Endothelial cell of umbilical vein (primary cell): ENCODE measurements at regions not wholly inside any gene's neighbourhood (a gene's known extent, or its start where the extent isn't known, plus 50 kb on each side); places are given as distances from the start of the nearest gene placed in this dataset.

Experiments used
- BruUV-seq: library from RNA; stranded (reverse); fragments of 400-500 nt; replicated peaks from 2 replicates; lab custom pipeline; 2021; lab: Mats Ljungman, UMichigan
- CTCF ChIA-PET: fragments of 300-600, 350-600 bp; sonication (Branson Sonifier 250); formaldehyde crosslinking; loops from one replicate; lab custom pipeline; 2021; ENCODE audit warnings: antibody characterized with exemption, inconsistent platforms; lab: Charles Lee
- POLR2A ChIA-PET: fragments of 300-600, 350-600 bp; sonication (Branson Sonifier 250); formaldehyde crosslinking; loops from one replicate; lab custom pipeline; 2021; ENCODE audit warnings: antibody characterized with exemption, inconsistent platforms; lab: Charles Lee
- DNase-seq: peaks from one replicate; pipeline ENCODE4 v3.0.0-alpha.2; 2011; ENCODE audit warnings: low read depth, low spot score
- FAIRE-seq: peaks from 2 replicates; lab custom pipeline; 2011; peaks lifted over from hg19 to GRCh38; lab: Jason Lieb, UNC
- H2AFZ ChIP-seq: 2 replicates; pipeline ENCODE4 v1.6.0; 2012; ENCODE audit warnings: low read depth, low read length, control low read depth, inconsistent platforms
- H3K27ac ChIP-seq: 2 replicates; pipeline ENCODE4 v1.5.1; 2011; ENCODE audit warnings: low read depth, mild to moderate bottlenecking, control low read depth, low read length, moderate library complexity; ENCODE audit not compliant: insufficient read depth
- H3K27me3 ChIP-seq, 2 experiments: 2 replicates each; pipeline versions ENCODE4 v1.6.0 to v1.6.1; 2011; ENCODE audit warnings: low read length in 2 of 2, mixed read lengths in 1 of 2; ENCODE audit not compliant: control insufficient read depth in 2 of 2, insufficient read depth in 2 of 2
- H3K36me3 ChIP-seq, 2 experiments: 2 replicates in 1 of 2; 3 replicates in 1 of 2; pipeline ENCODE4 v1.5.1; 2011; ENCODE audit warnings: low read length in 2 of 2, mild to moderate bottlenecking in 1 of 2, moderate library complexity in 1 of 2; ENCODE audit not compliant: control insufficient read depth in 2 of 2, insufficient read depth in 2 of 2; ENCODE audit errors: extremely low read depth in 1 of 2
- H3K4me1 ChIP-seq: 3 replicates; pipeline ENCODE4 v1.5.1; 2011; ENCODE audit warnings: mild to moderate bottlenecking, low read length; ENCODE audit not compliant: control insufficient read depth, insufficient read depth; ENCODE audit errors: extremely low read depth
- H3K4me2 ChIP-seq: 2 replicates; pipeline ENCODE4 v1.6.1; 2011; ENCODE audit warnings: low read length, control low read depth, mixed read lengths; ENCODE audit not compliant: insufficient read depth
- H3K4me3 ChIP-seq, 3 experiments: fragments of 200-600 bp in 1 of 3; sonication (generic), shearing (Covaris generic) in 1 of 3; replicated peaks in 1 of 3; 2 replicates each; pipeline ENCODE4 v1.5.1; 2011 to 2016; ENCODE audit warnings: control low read depth in 3 of 3, low read length in 3 of 3, mild to moderate bottlenecking in 2 of 3, inconsistent platforms in 1 of 3, low read depth in 1 of 3, moderate library complexity in 1 of 3; ENCODE audit not compliant: insufficient read depth in 1 of 3
- H3K79me2 ChIP-seq: 2 replicates; pipeline ENCODE4 v1.6.0; 2012; ENCODE audit warnings: low read length, inconsistent platforms; ENCODE audit not compliant: control insufficient read depth, insufficient read depth
- H3K9ac ChIP-seq: replicated peaks from 2 replicates; pipeline ENCODE3; 2011; ENCODE audit warnings: low read length, control low read depth; ENCODE audit not compliant: insufficient read depth; ENCODE audit errors: extremely low read depth
- H3K9me1 ChIP-seq: replicated peaks from 3 replicates; pipeline ENCODE4 v1.6.0; 2011; ENCODE audit warnings: mild to moderate bottlenecking, low read length; ENCODE audit not compliant: control insufficient read depth, insufficient read depth; ENCODE audit errors: extremely low read depth
- H3K9me3 ChIP-seq: replicated peaks from 2 replicates; pipeline ENCODE4 v1.5.1; 2012; ENCODE audit warnings: low read length, inconsistent platforms; ENCODE audit not compliant: control insufficient read depth, insufficient read depth
- H4K20me1 ChIP-seq: replicated peaks from 2 replicates; pipeline ENCODE3; 2011; ENCODE audit warnings: mild to moderate bottlenecking, low read length; ENCODE audit not compliant: control insufficient read depth, insufficient read depth; ENCODE audit errors: extremely low read depth
- EZH2 ChIP-seq: IDR thresholded peaks from 2 replicates; pipeline ENCODE4 v1.6.1; 2012; ENCODE audit warnings: borderline replicate concordance, low read depth, mild to moderate bottlenecking, moderate library complexity, low read length, inconsistent platforms; ENCODE audit not compliant: severe bottlenecking
- FOS ChIP-seq: IDR thresholded peaks from 2 replicates; pipeline ENCODE4 v1.6.1; 2011; ENCODE audit warnings: mild to moderate bottlenecking, low read length, moderate library complexity, borderline replicate concordance; ENCODE audit not compliant: insufficient read depth
- MYC ChIP-seq: IDR thresholded peaks from one replicate; pipeline ENCODE4 v1.6.1; 2011; ENCODE audit warnings: mild to moderate bottlenecking, low read depth, low read length
- POLR2AphosphoS5 ChIP-seq: IDR thresholded peaks from 2 replicates; pipeline ENCODE4 v1.6.1; 2012; ENCODE audit warnings: low read depth, mild to moderate bottlenecking, control low read depth, low read length, moderate library complexity; ENCODE audit not compliant: insufficient read depth
- dilution Hi-C: fragments of 300-500 bp; cut with MboI; formaldehyde crosslinking; loops from one replicate; pipeline ENCODE4 v1.15.0; 2019; ENCODE audit warnings: low sequenced_read_pairs; ENCODE audit not compliant: extremely low pct_ligation_motif_present
- intact Hi-C: fragments of 100-400 bp; cut with micrococcal nuclease; formaldehyde crosslinking; loops from one replicate; pipeline ENCODE4 v1.10.0; 2022
- TF ChIP-seq, protein P1 (sequence below), 2 donors: IDR thresholded peaks; 1 replicate in 1 of 2; 2 replicates in 1 of 2; pipeline ENCODE4 v1.5.1; 2011; ENCODE audit warnings: low read length in 2 of 2, mild to moderate bottlenecking in 2 of 2, moderate library complexity in 2 of 2, control low read depth in 1 of 2, inconsistent platforms in 1 of 2, low read depth in 1 of 2; ENCODE audit not compliant: insufficient read depth in 1 of 2; ENCODE audit errors: extremely low read depth in 1 of 2

- Histone ChIP-seq H3K27ac (no peak overlapping the region), H3K9ac (no peak overlapping the region), H4K20me1 (no peaks in the 10 kb centered on the region), H3K4me2 (no peak overlapping the region), H3K36me3 (no peaks in the 10 kb centered on the region), H3K9me1 (no peaks in the 10 kb centered on the region), H3K4me1 (peaks cover 39% of the 10 kb centered on the region), H3K9me3 (no peaks in the 10 kb centered on the region), H2AFZ (no peak overlapping the region), H3K27me3 (no peaks in the 10 kb centered on the region), H3K4me3 (no peak overlapping the region), H3K79me2 (no peaks in the 10 kb centered on the region)
- ChIA-PET POLR2A (no interaction called here), CTCF (interaction anchor here (1.0 to 1.6 kb wide), 4 partner anchors 39 to 666 kb away, joined by 3 to 7 read pairs (median 3); no protein-coding TSS in a partner anchor)
- no TSS peak for BruUV-seq
- TF ChIP-seq POLR2AphosphoS5 (no peak), FOS (peak; percentile 42), EZH2 (no peak), MYC (no peak)
- TF ChIP-seq, protein P1, sequence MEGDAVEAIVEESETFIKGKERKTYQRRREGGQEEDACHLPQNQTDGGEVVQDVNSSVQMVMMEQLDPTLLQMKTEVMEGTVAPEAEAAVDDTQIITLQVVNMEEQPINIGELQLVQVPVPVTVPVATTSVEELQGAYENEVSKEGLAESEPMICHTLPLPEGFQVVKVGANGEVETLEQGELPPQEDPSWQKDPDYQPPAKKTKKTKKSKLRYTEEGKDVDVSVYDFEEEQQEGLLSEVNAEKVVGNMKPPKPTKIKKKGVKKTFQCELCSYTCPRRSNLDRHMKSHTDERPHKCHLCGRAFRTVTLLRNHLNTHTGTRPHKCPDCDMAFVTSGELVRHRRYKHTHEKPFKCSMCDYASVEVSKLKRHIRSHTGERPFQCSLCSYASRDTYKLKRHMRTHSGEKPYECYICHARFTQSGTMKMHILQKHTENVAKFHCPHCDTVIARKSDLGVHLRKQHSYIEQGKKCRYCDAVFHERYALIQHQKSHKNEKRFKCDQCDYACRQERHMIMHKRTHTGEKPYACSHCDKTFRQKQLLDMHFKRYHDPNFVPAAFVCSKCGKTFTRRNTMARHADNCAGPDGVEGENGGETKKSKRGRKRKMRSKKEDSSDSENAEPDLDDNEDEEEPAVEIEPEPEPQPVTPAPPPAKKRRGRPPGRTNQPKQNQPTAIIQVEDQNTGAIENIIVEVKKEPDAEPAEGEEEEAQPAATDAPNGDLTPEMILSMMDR (IDR thresholded peaks at IDR 0.05; ENCODE audit: extremely low read depth in 1 of 2, insufficient read depth in 1 of 2, low read depth in 1 of 2, low read length in 2 of 2) = no peak
- DNase-seq (peak; percentile 18), FAIRE-seq (no peak)
- dilution Hi-C loops = no loop called here
- intact Hi-C loops = no loop called here
Measured at GRCh38 chr1:60947367-60947766, 135.0 kb upstream of the NFIA start.
